ENCODE measurements at regions not wholly inside any gene's neighbourhood (a gene's known extent, or its start where the extent isn't known, plus 50 kb on each side); places are given as distances from the start of the nearest gene placed in this dataset.

- TF ChIP-seq, protein P1, sequence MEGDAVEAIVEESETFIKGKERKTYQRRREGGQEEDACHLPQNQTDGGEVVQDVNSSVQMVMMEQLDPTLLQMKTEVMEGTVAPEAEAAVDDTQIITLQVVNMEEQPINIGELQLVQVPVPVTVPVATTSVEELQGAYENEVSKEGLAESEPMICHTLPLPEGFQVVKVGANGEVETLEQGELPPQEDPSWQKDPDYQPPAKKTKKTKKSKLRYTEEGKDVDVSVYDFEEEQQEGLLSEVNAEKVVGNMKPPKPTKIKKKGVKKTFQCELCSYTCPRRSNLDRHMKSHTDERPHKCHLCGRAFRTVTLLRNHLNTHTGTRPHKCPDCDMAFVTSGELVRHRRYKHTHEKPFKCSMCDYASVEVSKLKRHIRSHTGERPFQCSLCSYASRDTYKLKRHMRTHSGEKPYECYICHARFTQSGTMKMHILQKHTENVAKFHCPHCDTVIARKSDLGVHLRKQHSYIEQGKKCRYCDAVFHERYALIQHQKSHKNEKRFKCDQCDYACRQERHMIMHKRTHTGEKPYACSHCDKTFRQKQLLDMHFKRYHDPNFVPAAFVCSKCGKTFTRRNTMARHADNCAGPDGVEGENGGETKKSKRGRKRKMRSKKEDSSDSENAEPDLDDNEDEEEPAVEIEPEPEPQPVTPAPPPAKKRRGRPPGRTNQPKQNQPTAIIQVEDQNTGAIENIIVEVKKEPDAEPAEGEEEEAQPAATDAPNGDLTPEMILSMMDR (IDR thresholded peaks at IDR 0.05), result no peak
- TF ChIP-seq POLR2A (IDR thresholded peaks at IDR 0.05), result no peak
These were observed 482.8 kb upstream of the CHORDC1 start for GRCh38 chr11:90705661-90706060.

All from ovary (tissue), 3 donors.